ENCODE measurements at regions not wholly inside any gene's neighbourhood (a gene's known extent, or its start where the extent isn't known, plus 50 kb on each side); places are given as distances from the start of the nearest gene placed in this dataset.

DNA sequence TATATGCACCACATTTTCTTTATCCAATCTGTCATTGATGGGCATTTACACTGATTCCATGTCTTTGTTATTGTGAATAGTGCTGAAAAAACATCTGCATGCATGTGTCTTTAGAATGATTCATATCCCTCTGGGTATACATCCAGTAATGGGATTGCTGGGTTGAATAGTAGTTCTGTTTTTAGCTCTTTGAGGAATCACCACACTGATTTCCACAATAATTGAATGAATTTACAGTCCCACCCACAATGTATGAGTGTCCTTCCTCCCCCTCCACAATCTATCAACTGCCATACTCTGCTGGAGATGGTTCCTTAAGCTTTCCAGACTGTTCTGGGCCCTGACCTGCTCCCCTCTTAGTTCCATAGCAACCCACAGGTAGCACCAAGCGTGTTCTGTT lies 667.0 kb downstream of the LIG4 start:
- no peak for DNase-seq

DNA sequence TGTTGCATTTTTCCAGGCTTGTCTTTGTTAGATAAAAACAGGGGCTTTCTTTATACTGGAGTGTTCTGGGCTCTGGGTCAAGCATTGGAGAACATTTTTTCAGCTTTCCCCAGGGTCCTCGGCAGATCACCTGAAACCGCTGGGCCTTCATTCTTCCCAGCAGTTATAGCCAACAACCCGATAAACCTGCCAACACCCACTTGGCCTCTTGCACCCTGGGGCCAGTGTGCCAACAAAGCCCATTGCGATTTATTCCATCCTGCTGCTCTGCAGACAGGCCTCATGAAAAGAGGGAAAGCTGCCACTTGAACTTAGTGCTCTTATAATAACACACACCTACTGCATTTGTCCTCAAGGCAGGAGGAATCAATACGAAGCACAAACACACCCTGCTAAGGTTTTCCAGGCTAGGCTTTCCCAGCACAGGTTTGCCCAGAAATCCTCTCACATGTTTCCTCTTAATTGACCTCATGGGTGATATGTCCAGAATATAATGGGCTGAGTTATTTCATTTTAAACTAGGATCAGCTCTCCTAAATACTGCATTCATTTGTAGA lies 669.3 kb downstream of the LIG4 start:
- DNase-seq = no peak

DNA sequence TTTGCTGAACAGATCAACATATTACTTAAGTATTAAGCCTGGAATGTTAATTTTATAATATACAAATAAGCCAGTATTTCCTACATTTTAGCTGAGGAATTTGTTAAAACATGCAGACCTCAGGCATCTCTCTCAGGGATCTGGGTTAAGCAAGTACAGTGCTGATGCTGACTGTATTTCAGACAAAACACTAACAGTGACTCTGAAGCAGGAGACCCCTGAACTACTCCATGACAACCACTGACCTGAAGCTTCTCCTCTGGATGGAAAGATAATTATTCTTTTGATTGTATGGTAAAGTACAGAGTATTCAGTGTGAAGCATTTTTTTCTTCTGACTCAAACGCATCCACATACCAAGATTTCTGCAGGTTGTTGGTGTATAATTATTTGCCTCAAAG lies 680.8 kb downstream of the LIG4 start:
- no peak for DNase-seq

DNA sequence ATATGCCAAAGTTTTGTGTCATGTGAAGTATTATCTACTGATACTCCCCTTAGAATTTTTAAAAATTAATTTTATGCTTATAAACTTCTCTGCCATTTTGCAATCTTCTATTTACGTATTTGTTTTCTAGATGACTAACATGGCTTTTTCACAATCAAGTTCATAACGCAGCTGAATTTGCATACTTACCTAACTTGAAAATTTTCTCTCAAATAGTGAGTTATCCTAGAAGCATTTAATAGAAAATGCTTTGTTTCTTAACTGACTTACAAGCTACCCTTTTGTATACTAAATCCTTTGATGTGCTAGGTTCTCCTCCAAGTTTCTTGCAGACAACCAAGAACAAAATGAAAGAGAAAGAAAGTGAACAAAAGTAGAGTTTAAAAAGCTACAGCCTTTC lies 683.5 kb downstream of the LIG4 start:
- DNase-seq = no peak

DNA sequence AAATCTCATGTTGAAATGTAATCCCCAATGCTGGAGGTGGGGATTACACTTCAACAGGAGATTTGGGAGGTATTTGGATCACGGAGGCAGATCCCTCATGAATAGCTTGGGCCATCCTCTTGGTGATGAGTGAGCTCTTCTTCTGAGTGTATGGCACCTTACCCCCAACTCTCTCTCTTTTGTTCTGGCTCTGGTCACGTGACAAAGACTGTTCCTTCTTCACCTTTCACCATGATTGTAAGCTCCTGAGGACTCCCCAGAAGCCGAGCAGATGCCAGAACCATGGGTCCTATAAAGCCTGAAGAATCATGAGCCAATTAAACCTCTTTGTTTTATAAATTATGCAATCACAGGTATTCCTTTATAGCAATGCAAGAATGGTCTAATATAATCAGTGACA lies 684.2 kb downstream of the LIG4 start:
- DNase-seq = no peak

DNA sequence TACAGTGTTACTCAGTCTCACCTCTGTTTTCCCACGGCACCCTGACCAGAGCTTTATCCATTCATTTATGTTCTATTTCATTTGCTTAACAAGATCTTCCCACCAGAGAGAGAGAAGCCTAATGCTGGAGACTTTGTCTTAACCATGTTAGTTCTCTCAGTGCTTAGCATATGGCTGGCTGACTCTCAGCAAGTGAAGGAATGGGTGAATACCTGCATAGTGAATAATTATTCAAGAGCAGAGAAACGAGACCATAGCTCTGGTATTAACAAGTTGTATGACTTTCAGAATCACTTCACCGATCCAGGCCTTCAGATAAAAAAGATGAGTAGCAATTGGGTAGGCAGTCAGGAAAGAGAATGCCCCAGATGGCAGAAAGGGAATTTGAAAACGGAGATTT lies 686.3 kb downstream of the LIG4 start:
- no peak for DNase-seq

DNA sequence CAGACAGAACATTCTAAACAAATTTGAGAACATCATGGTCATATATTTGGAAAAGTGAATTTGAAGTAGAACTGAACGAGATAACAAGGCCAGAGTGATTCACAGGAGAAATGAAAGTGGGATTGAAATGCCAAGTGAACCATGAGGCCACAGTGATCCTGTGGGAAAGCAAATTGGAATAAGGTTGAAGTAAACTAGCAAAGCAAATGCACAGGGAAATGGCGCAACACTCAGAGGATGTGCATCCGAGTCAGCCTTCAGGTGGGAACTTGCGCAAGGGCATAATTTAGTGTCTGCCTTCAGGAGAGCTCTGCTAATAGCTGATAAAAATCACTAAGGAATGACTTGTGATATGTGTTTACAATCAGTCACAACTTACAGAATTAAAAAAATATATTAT lies 696.6 kb downstream of the LIG4 start:
- DNase-seq = no peak

DNA sequence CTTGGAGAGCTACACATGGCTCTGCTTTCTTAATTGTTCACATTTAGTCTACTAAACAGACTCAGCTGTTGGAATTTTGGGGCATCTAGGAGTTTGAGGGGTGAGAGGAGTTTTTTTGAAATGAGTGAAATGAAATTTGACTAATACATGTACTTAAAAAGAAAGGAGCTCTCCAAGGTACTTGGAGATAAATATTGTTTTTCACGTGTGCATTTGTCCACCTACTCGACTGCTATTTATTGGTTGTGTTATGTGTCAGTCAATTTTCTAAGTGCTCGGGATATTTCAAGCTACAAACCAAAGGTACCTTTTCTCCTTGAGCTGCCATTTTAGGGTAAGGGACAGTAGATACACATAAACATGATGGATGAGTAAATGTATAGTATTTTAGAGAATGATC lies 697.0 kb downstream of the LIG4 start:
- DNase-seq = no peak

DNA sequence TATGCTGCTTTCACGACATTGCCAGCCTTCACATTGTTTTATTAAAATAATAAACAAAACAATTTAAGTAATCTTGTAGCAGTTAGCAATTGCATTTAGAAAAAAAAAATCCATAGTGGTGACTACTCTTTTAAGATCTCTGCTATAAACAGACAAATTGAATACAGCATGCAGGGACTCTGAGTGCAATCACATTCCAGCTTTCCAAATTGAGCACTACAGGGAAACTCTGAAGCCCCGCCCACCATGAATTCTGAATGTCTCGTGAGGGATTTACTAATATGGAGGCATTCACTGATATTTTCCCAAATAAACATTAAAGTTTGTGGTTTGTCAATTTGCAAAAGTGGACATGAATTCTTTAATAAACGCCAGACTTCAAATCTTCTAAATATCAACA lies 698.8 kb downstream of the LIG4 start:
- DNase-seq = no peak

DNA sequence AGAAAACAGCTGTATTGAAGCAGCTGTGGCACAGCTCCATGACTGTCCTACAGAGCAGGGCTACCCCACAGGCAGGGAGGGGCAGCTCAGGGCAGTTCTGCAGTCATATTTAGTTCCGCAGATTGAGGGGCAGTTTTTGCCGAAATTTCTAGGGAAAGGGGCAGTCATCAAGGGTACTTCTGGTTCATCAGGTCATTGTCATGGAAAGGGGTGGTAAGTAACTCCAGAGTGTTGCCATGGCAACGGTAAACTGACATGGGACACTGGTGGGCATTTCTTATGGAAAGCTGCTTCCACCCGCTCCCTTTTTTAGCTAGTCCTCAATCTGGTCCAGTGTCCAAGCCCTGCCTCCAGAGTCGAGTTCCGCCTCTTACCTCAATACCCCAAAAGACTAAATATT lies 702.8 kb downstream of the LIG4 start:
- DNase-seq = no peak

DNA sequence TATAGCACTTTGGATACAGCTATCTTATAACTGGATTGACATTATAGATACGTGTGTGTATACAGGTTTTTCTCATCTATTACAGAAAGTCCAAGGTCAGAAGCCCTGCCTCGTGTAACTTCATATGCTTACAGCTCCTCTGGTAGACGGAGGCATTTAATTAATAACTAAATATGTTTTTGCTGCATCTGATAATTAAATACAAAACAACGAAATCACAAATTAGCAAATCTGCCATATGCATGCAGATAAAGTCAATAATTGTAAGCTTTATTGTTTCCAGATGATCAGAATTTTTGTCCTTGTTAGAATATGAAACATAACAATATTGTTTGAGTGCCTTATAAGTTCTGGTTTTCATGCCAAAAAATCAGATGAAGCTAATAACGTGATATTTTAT lies 717.7 kb downstream of the LIG4 start:
- DNase-seq = no peak

DNA sequence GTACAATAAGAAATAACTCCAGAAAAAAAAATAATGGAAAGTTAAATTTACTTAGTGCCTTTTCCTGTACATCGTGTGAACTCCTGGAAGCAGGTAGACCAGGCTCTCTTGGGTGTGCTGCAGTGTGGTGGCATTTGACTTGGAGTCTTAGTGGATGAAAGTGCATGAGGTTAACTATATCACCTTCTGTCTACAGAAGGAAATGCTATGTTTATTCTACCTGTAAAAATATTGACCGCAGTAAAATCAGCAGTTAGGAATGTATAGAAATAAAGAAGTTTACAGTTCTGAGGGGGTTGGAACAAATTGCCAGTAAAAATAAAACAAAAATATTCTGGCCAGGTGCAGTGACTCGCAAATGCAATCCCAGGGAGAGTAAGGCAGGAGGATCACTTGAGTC lies 722.1 kb downstream of the LIG4 start:
- no peak for DNase-seq

DNA sequence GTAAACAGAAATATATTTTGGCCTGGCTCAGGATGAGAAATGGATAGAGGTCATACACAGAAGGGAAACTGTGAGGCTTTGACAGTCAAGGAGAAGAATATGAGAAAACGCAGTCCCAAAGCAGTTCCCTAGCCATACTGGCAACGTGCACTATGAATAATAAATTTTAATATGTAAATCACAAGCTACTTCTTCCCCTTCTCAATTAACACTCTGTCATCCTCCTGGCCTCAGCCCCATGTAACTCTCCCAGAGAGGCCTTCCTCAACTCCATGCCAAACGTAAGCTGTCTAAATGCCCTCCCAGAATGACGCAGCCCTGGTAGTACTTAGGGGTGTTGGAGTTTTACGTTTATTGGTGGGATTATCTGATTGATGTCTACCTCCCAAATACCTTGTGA lies 732.6 kb downstream of the LIG4 start:
- DNase-seq = no peak

DNA sequence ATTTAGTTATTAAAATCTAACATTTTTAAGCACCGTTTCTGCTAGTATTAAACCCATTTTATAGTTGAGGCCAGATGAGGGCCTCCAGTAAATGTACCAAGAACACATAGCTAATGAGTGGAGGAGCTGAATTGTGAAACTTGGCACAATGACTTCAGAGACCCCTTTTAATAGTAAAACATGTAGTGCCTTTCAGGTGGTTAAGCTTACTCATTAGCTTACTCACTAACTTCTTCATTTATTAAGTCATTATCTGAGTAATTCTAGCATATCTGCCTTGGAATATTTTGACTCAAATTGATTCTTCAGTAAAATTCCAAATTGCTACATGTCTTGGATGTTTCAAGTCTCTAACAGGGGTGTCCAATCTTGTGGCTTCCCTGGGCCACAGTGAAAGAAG lies 735.2 kb downstream of the LIG4 start:
- DNase-seq = no peak

DNA sequence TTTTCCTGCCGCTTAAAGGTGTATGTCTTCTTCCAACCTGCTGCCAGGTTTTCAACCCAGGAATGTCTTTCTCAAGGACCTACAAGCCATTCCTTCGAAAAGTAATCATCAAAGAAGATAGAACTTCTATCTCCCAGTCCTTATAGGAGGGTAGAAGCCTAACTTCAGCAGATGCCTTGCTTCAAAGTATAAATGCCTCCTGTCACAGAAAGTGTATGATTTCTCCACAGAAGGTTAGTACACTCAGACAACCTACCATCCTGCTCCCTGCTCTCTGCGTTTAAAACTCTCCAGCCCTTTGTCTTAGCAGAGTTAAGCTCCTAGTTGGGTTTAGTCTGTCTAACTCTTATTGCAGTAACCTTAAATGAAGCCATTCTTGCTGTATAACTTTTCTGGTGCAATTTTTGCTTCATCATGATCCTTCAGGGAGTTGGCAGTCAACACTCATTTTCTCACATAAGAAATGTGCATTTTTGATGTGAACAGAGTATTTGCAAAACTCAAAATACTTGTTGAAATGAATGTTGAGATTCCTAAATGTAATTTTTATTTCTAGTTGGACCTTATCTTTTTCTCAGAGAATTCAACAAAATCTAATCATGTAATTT lies 737.5 kb downstream of the LIG4 start:
- no peak for DNase-seq

DNA sequence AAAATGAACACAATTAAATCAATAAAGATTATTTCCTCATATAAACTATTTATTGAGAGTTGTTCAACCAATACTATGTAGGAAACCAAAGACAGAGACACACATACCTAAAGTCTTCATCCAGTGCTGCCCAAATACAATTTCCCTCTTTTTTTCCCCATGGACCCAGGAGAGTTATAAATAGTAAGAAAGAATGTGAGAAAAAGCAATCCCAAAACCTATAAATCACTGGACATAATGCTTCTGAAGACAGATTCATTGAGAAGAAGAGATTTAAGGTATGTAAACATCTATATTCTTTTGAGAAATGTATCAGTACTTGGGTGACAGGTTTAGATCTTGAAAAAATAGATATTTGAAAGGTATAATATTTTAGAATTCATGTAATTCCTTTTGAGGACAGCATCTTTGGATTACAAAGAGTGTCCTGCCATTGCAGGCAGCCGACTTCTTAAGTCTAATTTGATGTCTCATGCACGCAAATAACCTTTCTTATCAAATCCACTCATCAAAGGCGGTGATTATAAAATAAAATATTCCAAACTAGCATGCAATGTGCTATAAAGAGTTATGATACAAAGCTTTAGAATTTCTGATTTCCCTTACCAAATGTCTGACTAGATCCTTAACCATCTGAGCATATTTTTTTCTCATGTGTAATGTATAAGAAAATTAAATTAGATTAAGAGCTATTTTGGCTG lies 739.4 kb downstream of the LIG4 start:
- DNase-seq = no peak

DNA sequence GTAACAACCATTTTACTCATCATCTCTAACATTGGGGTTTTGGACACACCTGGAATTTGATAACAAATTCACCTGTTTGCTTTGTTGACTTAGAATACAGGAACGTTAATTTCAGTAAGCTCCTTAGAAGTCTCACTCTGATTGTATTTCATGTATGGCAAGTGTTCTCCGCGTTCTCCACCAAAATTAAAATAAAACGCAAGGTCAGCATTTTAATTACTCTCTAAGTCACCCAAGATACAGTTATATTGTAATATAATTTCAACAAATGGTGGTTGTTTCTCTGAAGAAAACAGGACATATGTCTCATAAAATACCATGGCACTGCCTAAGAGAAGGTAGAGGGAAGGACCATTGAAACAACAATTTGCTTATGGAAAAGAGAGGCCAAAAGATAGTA lies 742.1 kb downstream of the LIG4 start:
- no peak for DNase-seq

DNA sequence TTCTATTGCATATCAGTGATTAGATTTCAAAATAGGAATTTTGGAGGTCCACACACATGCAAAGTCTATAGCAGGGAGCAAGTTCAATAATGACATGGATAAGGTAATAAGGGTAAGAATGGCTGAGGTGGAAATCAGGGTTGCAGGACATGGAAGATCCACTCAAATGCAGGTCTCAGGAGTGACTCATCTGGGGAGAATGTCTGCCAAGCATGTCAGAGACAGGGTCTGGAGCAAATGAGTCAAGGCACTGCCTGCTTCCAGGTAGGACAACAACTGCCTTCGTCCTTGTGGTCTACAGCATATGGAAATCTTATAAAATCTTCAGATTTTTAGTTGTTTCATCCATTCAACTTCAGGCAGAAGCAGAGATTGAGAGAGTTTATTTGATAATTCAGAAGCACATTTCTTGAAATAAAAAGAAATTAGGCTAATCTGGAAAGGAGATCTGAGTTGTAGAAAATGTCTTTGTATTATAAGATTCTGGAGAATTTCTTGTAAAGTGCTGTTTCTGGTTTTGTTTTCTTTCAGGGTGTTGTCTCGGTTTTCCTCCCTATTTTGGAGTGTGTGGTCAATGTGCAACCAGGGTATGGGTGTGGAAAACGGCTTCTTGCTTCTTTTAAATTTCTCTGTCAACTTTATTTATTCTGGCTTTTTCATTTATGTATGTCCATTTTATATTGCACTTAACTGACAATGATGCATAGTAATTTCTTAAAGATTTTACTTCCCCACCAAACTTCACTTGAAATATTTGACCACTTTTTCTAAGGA lies 748.8 kb downstream of the LIG4 start:
- DNase-seq = no peak

DNA sequence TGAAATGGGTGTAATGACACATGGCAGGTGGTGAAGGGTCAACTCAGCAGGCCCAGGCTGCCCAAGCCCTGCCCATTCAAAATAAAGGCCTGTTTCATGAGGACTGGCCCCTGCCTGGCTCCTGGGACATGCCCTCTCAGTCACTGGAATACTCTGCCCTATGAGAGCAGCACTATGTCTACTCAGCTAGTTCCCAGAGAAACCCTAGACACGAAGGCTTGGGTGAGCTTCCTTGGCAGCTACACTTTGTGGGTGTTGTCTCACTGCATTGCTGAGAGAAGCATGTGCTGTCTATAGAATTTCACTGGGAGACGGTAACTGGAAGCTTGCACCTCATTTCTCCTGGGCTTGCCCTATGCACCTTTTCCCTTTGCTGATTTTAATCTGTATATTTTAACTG lies 752.8 kb downstream of the LIG4 start:
- no peak for DNase-seq

DNA sequence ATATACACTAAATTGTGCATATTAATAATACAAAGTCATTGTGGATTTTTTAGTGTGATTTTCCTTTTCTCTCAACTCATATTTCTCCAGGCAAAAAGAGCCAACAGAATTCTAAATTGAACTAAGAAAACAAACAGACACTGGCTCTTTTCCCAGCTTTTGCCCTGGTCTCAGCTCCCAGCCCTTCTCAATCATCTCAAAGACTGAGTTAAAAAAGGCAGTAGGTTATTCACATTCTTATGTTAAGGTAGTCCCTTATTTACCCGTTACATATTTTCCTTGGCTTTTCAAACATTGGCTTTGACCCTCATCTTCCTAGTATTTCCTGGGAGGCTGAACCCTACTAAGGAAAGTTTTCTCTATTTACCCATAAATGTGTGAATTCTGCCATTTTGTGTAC lies 753.6 kb downstream of the LIG4 start:
- DNase-seq = no peak

DNA sequence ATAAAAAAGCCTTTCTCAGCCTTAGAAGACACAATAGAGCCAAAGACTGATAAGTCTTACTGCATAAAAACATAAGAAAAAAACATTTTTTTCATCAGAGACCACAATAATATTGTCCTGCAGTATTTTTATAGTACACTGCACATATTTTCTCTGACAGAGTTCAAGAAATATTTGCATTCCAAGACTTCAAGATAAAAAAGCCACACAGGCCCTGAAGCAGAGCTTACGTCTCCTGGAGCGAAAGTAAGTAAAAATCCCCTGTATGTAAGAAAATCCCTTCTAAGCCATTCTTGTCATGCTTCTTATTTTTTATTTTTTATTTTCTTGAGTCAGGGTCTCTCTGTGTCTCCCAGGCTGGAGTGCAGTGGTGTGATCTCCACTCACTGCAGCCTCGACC lies 755.9 kb downstream of the LIG4 start:
- no peak for DNase-seq

DNA sequence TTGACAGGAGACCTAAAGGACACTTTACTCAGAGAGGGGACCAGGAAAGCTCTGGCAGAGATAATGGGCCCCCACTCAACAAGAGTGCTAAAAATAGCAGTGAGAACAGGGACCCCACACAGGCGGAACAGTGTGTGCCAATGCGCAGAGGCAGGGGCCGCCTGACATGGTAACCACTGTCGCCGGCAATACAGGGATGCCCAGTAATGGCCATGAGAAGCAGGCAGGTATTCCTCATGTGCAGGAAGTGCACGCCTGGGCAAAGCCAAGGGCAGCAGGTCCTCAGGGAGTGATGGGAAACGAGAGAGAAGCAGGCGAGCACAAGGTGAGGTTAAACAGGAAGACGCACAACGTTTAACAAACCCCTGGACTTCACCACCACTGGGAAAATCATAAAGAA lies 757.1 kb downstream of the LIG4 start:
- DNase-seq = no peak

DNA sequence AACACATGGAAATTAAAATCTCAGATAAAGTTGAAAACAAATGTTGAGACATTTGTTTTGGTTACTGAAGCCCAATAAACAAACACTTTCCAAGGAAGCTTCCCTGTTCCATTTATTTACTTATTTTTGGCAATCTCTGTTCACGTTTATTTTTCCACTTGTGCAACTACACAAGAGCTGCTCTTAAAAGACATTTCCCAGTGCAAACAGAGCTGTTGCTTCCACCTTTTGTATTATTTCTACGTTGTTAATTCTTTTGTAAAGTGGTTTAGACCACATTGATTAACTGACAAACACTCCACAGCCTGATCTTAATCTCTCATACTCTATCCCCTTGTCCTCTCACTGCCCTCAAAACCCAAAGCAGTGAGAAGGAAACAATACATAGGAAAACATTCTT lies 757.6 kb downstream of the LIG4 start:
- DNase-seq = no peak

DNA sequence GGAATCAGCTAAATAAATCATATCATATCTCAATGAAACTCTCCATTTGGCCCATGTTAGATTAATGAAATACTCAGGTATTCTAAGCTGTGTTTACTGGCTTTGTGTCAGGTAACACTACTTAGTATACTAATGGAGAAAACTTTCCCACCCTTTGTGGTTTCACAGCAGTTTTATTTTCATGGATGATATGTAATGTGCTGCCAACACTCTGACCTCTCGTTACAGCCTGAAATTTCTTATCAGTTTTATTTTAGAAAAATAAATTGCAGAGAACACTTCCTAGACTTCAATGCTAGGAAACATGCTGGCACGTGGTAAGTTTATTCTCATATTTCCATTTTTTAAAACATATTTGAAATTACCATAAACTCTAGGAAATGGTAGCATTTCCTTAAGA lies 758.9 kb downstream of the LIG4 start:
- no peak for DNase-seq

Data from stimulated activated CD4-positive, alpha-beta T cell treated with anti-CD3 and anti-CD28 coated beads, Interleukin-4, amount 100 ng/mL, for 24 hours (primary cell).